Activated T-helper 1 cell treated with anti-CD3 and anti-CD28 coated beads, Interleukin-12 subunit alpha, Interleukin-12 subunit beta, Interleukin-2, Interleukin-4 antibody, amounts not matched to agents 30 ng/mL and 10 ng/mL and 1 ng/mL, durations not matched to agents 14 hours and 24 hours and 36 hours (primary cell): ENCODE measurements at regions not wholly inside any gene's neighbourhood (a gene's known extent, or its start where the extent isn't known, plus 50 kb on each side); places are given as distances from the start of the nearest gene placed in this dataset.
"Not testable (repeated sequence)": the region's sequence is repeated elsewhere in the genome, so short reads cannot be mapped to it uniquely, and the experiment has no call there.

ENCODE experiments used
- DNase-seq: peaks from one replicate; pipeline ENCODE4 v3.0.0; 2021; ENCODE audit warnings: low spot score
- H3K27ac Mint-ChIP-seq: one replicate; pipeline ENCODE4 v1.8.0; 2021; ENCODE audit warnings: mild to moderate bottlenecking, mixed read lengths
- H3K27me3 Mint-ChIP-seq: one replicate; pipeline ENCODE4 v1.8.0; 2022; ENCODE audit warnings: mild to moderate bottlenecking, moderate library complexity, mixed read lengths; ENCODE audit not compliant: insufficient read depth
- H3K36me3 Mint-ChIP-seq: one replicate; pipeline ENCODE4 v1.8.0; 2021; ENCODE audit warnings: low read depth, mixed read lengths
- H3K4me1 Mint-ChIP-seq: one replicate; pipeline ENCODE4 v1.8.0; 2021; ENCODE audit warnings: low read depth, mixed read lengths
- H3K4me3 Mint-ChIP-seq: one replicate; pipeline ENCODE4 v1.8.0; 2021; ENCODE audit warnings: mild to moderate bottlenecking, moderate library complexity, mixed read lengths
- H3K9me3 Mint-ChIP-seq: one replicate; pipeline ENCODE4 v1.8.0; 2021; ENCODE audit warnings: mixed read lengths
- intact Hi-C: fragments of 100-400 bp; cut with micrococcal nuclease; formaldehyde crosslinking; loops from one replicate; pipeline ENCODE4 v1.15.1; 2024

- H3K4me1 Mint-ChIP-seq, H3K27me3 Mint-ChIP-seq, DNase-seq, H3K27ac Mint-ChIP-seq, H3K36me3 Mint-ChIP-seq, H3K4me3 Mint-ChIP-seq, intact Hi-C loops: not testable (repeated sequence)
- peaks cover 19% of the 10 kb centered on the region for H3K9me3 Mint-ChIP-seq
These were observed 362.7 kb downstream of the ACTR3B start for GRCh38 chr7:153122255-153122654.

GRCh38 chr7:153130052-153130451 lies 370.5 kb downstream of the ACTR3B start:
- Mint-ChIP-seq H3K27me3 (no peaks in the 10 kb centered on the region), H3K9me3 (peaks cover 10% of the 10 kb centered on the region), H3K36me3 (no peaks in the 10 kb centered on the region), H3K4me1 (no peaks in the 10 kb centered on the region), H3K27ac (no peak overlapping the region), H3K4me3 (no peak overlapping the region)
- intact Hi-C loops, result no loop called here
- no peak for DNase-seq

- Mint-ChIP-seq H3K4me1 (no peaks in the 10 kb centered on the region), H3K27ac (no peak overlapping the region), H3K4me3 (no peak overlapping the region), H3K27me3 (no peaks in the 10 kb centered on the region), H3K9me3 (peaks cover 17% of the 10 kb centered on the region), H3K36me3 (no peaks in the 10 kb centered on the region)
- intact Hi-C loops, result no loop called here
- no peak for DNase-seq
These were observed 392.2 kb downstream of the ACTR3B start for GRCh38 chr7:153151766-153152165.

GRCh38 chr7:153152801-153153422 lies 393.4 kb downstream of the ACTR3B start:
- no peaks in the 10 kb centered on the region for H3K4me1 Mint-ChIP-seq
- no peaks in the 10 kb centered on the region for H3K36me3 Mint-ChIP-seq
- no peak overlapping the region for H3K27ac Mint-ChIP-seq
- no peak for DNase-seq
- intact Hi-C loops, result no loop called here
- no peak overlapping the region for H3K4me3 Mint-ChIP-seq
- H3K9me3 Mint-ChIP-seq, result peaks cover 9% of the 10 kb centered on the region
- no peaks in the 10 kb centered on the region for H3K27me3 Mint-ChIP-seq

GRCh38 chr7:153158149-153158548 lies 398.6 kb downstream of the ACTR3B start:
- no peaks in the 10 kb centered on the region for H3K27me3 Mint-ChIP-seq
- intact Hi-C loops, result no loop called here
- H3K27ac Mint-ChIP-seq, result no peak overlapping the region
- H3K4me3 Mint-ChIP-seq, result no peak overlapping the region
- DNase-seq, result no peak
- no peaks in the 10 kb centered on the region for H3K4me1 Mint-ChIP-seq
- H3K9me3 Mint-ChIP-seq, result no peaks in the 10 kb centered on the region
- H3K36me3 Mint-ChIP-seq, result no peaks in the 10 kb centered on the region

GRCh38 chr7:153170287-153170686 lies 410.7 kb downstream of the ACTR3B start:
- DNase-seq, result no peak
- H3K4me3 Mint-ChIP-seq, result no peak overlapping the region
- intact Hi-C loops, result no loop called here

GRCh38 chr7:153185936-153186335 lies 426.4 kb downstream of the ACTR3B start:
- H3K9me3 Mint-ChIP-seq, result peaks cover 8% of the 10 kb centered on the region
- H3K27ac Mint-ChIP-seq, result no peak overlapping the region
- intact Hi-C loops, result no loop called here
- H3K4me1 Mint-ChIP-seq, result no peaks in the 10 kb centered on the region
- no peak overlapping the region for H3K4me3 Mint-ChIP-seq
- no peaks in the 10 kb centered on the region for H3K36me3 Mint-ChIP-seq
- H3K27me3 Mint-ChIP-seq, result no peaks in the 10 kb centered on the region
- no peak for DNase-seq

More at GRCh38 chr7:153170287-153170686, 410.7 kb downstream of the ACTR3B start:
- Mint-ChIP-seq H3K27ac (no peak overlapping the region), H3K27me3 (no peaks in the 10 kb centered on the region), H3K4me1 (no peaks in the 10 kb centered on the region), H3K9me3 (peaks cover 25% of the 10 kb centered on the region), H3K36me3 (no peaks in the 10 kb centered on the region)

GRCh38 chr7:153188161-153188560 lies 428.6 kb downstream of the ACTR3B start:
- Mint-ChIP-seq H3K9me3 (peaks cover 8% of the 10 kb centered on the region), H3K4me1 (no peaks in the 10 kb centered on the region), H3K27ac (no peak overlapping the region), H3K27me3 (no peaks in the 10 kb centered on the region), H3K4me3 (no peak overlapping the region), H3K36me3 (no peaks in the 10 kb centered on the region)
- intact Hi-C loops, result no loop called here
- DNase-seq, result no peak

GRCh38 chr7:153188630-153189029 lies 429.1 kb downstream of the ACTR3B start:
- intact Hi-C loops, result no loop called here
- DNase-seq, result no peak
- H3K27ac Mint-ChIP-seq, result no peak overlapping the region
- no peak overlapping the region for H3K4me3 Mint-ChIP-seq
- H3K4me1 Mint-ChIP-seq, result no peaks in the 10 kb centered on the region
- peaks cover 8% of the 10 kb centered on the region for H3K9me3 Mint-ChIP-seq
- no peaks in the 10 kb centered on the region for H3K36me3 Mint-ChIP-seq
- no peaks in the 10 kb centered on the region for H3K27me3 Mint-ChIP-seq

GRCh38 chr7:153190452-153190851 lies 430.9 kb downstream of the ACTR3B start:
- intact Hi-C loops, result no loop called here
- H3K9me3 Mint-ChIP-seq, result peaks cover 8% of the 10 kb centered on the region

GRCh38 chr7:153190986-153191385 lies 431.4 kb downstream of the ACTR3B start:
- intact Hi-C loops, result no loop called here
- Mint-ChIP-seq H3K27ac (no peak overlapping the region), H3K4me1 (no peaks in the 10 kb centered on the region), H3K36me3 (no peaks in the 10 kb centered on the region), H3K4me3 (no peak overlapping the region), H3K9me3 (peaks cover 8% of the 10 kb centered on the region), H3K27me3 (no peaks in the 10 kb centered on the region)
- DNase-seq, result no peak

More at GRCh38 chr7:153190452-153190851, 430.9 kb downstream of the ACTR3B start:
- DNase-seq, result no peak
- H3K36me3 Mint-ChIP-seq, result no peaks in the 10 kb centered on the region
- H3K27me3 Mint-ChIP-seq, result no peaks in the 10 kb centered on the region
- no peaks in the 10 kb centered on the region for H3K4me1 Mint-ChIP-seq
- H3K4me3 Mint-ChIP-seq, result no peak overlapping the region
- H3K27ac Mint-ChIP-seq, result no peak overlapping the region

GRCh38 chr7:153193144-153193595 lies 433.6 kb downstream of the ACTR3B start:
- Mint-ChIP-seq H3K27ac (no peak overlapping the region), H3K27me3 (no peaks in the 10 kb centered on the region), H3K4me3 (no peak overlapping the region), H3K9me3 (peaks cover 8% of the 10 kb centered on the region), H3K36me3 (no peaks in the 10 kb centered on the region), H3K4me1 (no peaks in the 10 kb centered on the region)
- intact Hi-C loops, result no loop called here
- DNase-seq, result no peak

GRCh38 chr7:153217032-153217431 lies 457.5 kb downstream of the ACTR3B start:
- Mint-ChIP-seq H3K4me1 (no peaks in the 10 kb centered on the region), H3K9me3 (peaks cover 40% of the 10 kb centered on the region), H3K36me3 (peaks cover 3% of the 10 kb centered on the region), H3K4me3 (no peak overlapping the region), H3K27me3 (no peaks in the 10 kb centered on the region), H3K27ac (no peak overlapping the region)
- no peak for DNase-seq
- intact Hi-C loops, result no loop called here

- Mint-ChIP-seq H3K27me3 (no peaks in the 10 kb centered on the region), H3K27ac (no peak overlapping the region)
These were observed 465.3 kb downstream of the ACTR3B start for GRCh38 chr7:153224890-153225289.

More at GRCh38 chr7:153224890-153225289, 465.3 kb downstream of the ACTR3B start:
- Mint-ChIP-seq H3K9me3 (peaks cover 26% of the 10 kb centered on the region), H3K36me3 (no peaks in the 10 kb centered on the region), H3K4me3 (no peak overlapping the region), H3K4me1 (no peaks in the 10 kb centered on the region)
- intact Hi-C loops, result no loop called here
- no peak for DNase-seq
